ENCODE measurements at regions not wholly inside any gene's neighbourhood (a gene's known extent, or its start where the extent isn't known, plus 50 kb on each side); places are given as distances from the start of the nearest gene placed in this dataset.
A peak's percentile ranks its signal among the peaks of the same experiment; 100 is the strongest.

DNA sequence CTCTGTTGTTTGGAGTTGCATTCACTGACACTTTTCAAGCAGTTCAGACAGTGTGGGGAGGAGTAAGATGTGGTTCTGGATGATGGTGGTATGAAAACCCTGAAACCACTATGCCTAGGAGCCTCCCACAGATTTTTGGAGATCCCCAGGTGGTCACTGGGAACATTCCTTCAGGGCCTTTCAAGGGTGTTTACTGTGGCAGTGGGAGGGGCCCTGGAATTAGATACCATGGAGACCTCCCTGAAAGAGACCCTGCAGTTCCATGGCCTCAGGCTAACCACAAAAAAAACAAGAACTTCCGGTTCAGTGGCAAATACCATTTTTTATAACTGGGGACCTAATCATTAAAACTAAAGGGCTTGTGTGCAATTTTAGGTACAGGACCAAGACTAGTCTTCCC, 79.9 kb downstream of the TMEM100 start:
- no peaks in the 10 kb centered on the region for H3K4me1 ChIP-seq
- no peak overlapping the region for H3K4me3 ChIP-seq
- H3K36me3 ChIP-seq: no peaks in the 10 kb centered on the region
- TF ChIP-seq POLR2A (IDR thresholded peaks at IDR 0.05) (no peak), CTCF (IDR thresholded peaks at IDR 0.05) (no peak)
- no peaks in the 10 kb centered on the region for H3K9me3 ChIP-seq
- H3K27ac ChIP-seq: no peak overlapping the region
- DNase-seq: no peak
- H3K27me3 ChIP-seq: no peaks in the 10 kb centered on the region

- Histone ChIP-seq H3K36me3 (no peaks in the 10 kb centered on the region), H3K27me3 (no peaks in the 10 kb centered on the region), H3K4me1 (no peaks in the 10 kb centered on the region), H3K9me3 (no peaks in the 10 kb centered on the region), H3K4me3 (no peak overlapping the region), H3K27ac (no peak overlapping the region)
- TF ChIP-seq POLR2A (IDR thresholded peaks at IDR 0.05) (no peak), CTCF (IDR thresholded peaks at IDR 0.05) (peak in 4 of 6 experiments; percentile 44 to 49 (median 46))
- peak in 2 of 3 donors; percentile 41 to 78 for DNase-seq
These were observed 81.0 kb downstream of the TMEM100 start for GRCh38 chr17:55641676-55642081.

DNA sequence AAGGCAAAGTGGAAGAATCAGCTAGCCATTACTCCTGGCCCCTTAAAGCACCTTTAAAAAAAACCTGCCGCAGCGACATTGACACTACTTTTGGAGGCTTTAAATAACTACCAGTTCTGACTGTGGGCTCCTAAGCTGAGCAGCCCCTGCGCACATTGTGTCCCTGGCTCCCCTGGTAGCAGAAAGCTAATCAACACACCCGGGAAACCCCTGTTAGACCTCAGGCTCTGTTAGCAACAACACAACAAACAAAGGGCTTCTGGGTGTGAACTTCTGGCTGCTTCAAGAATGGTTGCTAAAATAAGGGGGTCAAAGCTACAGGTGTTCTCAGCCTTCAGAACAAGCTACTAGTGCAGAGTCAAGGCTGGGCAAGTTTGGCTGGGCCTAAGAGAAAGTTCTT, 83.6 kb downstream of the TMEM100 start:
- TF ChIP-seq POLR2A (IDR thresholded peaks at IDR 0.05) (no peak), CTCF (IDR thresholded peaks at IDR 0.05) (no peak)
- peaks cover 0 to 6% (median 0%) of the 10 kb centered on the region in 4 donors for H3K4me1 ChIP-seq
- H3K9me3 ChIP-seq: no peaks in the 10 kb centered on the region
- DNase-seq: no peak
- H3K36me3 ChIP-seq: no peaks in the 10 kb centered on the region
- H3K4me3 ChIP-seq: no peak overlapping the region
- no peak overlapping the region for H3K27ac ChIP-seq
- no peaks in the 10 kb centered on the region for H3K27me3 ChIP-seq

- Histone ChIP-seq H3K4me3 (peak overlapping the region in 2 of 4 donors; percentile 1 to 16), H3K27me3 (no peaks in the 10 kb centered on the region), H3K9me3 (no peaks in the 10 kb centered on the region), H3K4me1 (peaks cover 0 to 6% (median 0%) of the 10 kb centered on the region in 4 donors), H3K27ac (no peak overlapping the region), H3K36me3 (no peaks in the 10 kb centered on the region)
- TF ChIP-seq CTCF (IDR thresholded peaks at IDR 0.05) (no peak), POLR2A (IDR thresholded peaks at IDR 0.05) (no peak)
- DNase-seq: no peak
These were observed 87.3 kb downstream of the TMEM100 start for GRCh38 chr17:55635253-55635914.

- no peak for DNase-seq
- Histone ChIP-seq H3K9me3 (no peaks in the 10 kb centered on the region), H3K4me1 (peaks cover 0 to 6% (median 0%) of the 10 kb centered on the region in 4 donors), H3K27me3 (no peaks in the 10 kb centered on the region), H3K36me3 (no peaks in the 10 kb centered on the region), H3K27ac (no peak overlapping the region), H3K4me3 (no peak overlapping the region)
- TF ChIP-seq POLR2A (IDR thresholded peaks at IDR 0.05) (no peak), CTCF (IDR thresholded peaks at IDR 0.05) (no peak)
These were observed 88.0 kb downstream of the TMEM100 start for GRCh38 chr17:55634702-55635101.
